VCaP (cell line): ENCODE measurements at regions not wholly inside any gene's neighbourhood (a gene's known extent, or its start where the extent isn't known, plus 50 kb on each side); places are given as distances from the start of the nearest gene placed in this dataset.

ENCODE experiments used
- H3K27ac ChIP-seq: fragments of 450-650 bp; 2 replicates; pipeline ENCODE4 v1.5.1; 2017
- CTCF ChIP-seq: fragments of 450-650 bp; conservative IDR thresholded peaks from 2 replicates; pipeline ENCODE4 v1.5.1; 2017; ENCODE audit warnings: mild to moderate bottlenecking, moderate library complexity

- H3K27ac ChIP-seq = no peak overlapping the region
- TF ChIP-seq CTCF = no peak
Observed at GRCh38 chr12:92299744-92300143, 154.1 kb upstream of the BTG1 start.

DNA sequence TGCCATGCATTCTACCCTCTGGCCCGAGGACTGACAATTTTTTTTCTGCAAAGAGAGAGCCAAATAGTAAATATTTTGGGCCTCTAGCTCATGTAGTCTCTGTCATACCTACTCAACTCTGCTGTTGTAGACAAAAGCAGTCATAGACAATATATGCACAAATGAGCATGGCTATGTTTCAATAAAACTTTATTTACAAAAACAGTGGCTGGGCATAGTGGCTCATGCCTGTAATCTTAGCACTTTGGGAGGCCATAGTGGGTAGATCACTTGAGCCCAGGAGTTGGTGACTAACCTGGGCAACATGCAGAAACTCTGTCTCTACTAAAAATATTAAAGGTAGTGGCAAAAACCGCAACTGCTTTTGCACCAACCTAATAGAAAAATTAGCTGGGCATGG is 153.7 kb upstream of the BTG1 start:
- H3K27ac ChIP-seq = no peak overlapping the region
- TF ChIP-seq CTCF = no peak

- TF ChIP-seq CTCF = no peak
- H3K27ac ChIP-seq = no peak overlapping the region
Observed at GRCh38 chr12:92297932-92298696, 152.5 kb upstream of the BTG1 start.

GRCh38 chr12:92297405-92297804 is 151.8 kb upstream of the BTG1 start:
- H3K27ac ChIP-seq = no peak overlapping the region
- no peak for TF ChIP-seq CTCF

GRCh38 chr12:92295523-92295922 is 149.9 kb upstream of the BTG1 start:
- TF ChIP-seq CTCF = no peak

DNA sequence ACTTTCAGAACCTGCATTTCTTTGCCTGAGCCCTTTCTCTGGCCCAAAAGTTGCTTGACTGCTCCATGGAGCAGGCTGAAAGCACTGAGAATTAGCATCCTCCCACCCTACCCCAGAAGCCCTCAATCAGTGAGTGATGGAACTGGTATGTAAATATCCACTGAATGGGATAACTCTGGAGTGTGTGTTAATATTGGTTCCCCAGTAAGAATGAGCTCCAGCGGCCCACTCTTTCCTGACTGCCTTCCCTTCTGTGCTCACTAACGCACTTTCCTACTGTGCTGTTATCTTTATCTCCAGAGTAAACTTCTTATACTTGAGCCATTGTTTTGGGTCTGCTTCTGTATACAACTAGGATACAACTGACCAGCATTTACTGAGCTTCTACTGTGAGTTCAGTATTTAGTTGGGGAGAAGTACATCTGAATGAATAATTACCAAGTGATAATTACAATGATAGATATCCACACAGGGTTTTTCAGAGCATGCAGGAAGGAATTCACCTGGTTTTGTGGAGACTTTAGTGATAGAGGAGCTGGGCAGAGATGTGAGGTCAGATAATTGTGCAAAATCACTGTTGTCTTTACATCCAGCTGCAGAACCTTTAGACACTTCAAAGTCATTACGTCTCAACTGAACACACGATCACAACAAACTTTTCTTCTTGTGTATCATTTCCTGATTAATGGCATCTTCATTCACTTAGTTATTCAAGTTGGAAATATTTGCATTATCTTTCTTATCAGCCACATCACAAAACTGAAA is 149.2 kb upstream of the BTG1 start:
- TF ChIP-seq CTCF = no peak
- no peak overlapping the region for H3K27ac ChIP-seq

More at GRCh38 chr12:92295523-92295922, 149.9 kb upstream of the BTG1 start:
- H3K27ac ChIP-seq = no peak overlapping the region

- no peak for TF ChIP-seq CTCF
- H3K27ac ChIP-seq = no peak overlapping the region
Observed at GRCh38 chr12:92292016-92292415, 146.4 kb upstream of the BTG1 start.
